SH-SY5Y (cell line): ENCODE measurements at regions not wholly inside any gene's neighbourhood (a gene's known extent, or its start where the extent isn't known, plus 50 kb on each side); places are given as distances from the start of the nearest gene placed in this dataset.
A peak's percentile ranks its signal among the peaks of the same experiment; 100 is the strongest.

Experiments
- GATA2 ChIP-seq: IDR thresholded peaks from 2 replicates; pipeline ENCODE4 v1.6.1; 2011; ENCODE audit warnings: mild to moderate bottlenecking, low read depth, low read length
- GATA3 ChIP-seq: IDR thresholded peaks from 2 replicates; pipeline ENCODE4 v1.6.1; 2011; ENCODE audit warnings: low read depth, mild to moderate bottlenecking, low read length, moderate library complexity

DNA sequence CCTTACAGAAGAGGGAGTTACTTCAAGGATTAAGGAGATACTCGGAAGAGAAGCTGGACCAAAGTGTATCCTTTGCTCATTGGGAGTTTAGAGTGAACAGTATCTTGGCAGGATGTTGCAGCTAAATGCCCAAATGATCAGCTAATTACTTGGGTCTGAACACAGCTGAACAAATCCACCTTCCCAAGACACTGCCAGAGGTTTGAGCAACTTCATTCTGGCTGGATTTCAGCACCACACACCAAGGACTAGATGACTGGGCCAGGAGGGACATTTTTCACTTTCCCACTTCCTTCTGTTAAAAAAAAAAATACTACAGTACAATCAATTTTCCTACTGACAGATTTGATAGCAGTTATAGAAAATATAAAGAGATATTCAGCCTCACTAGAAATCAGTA lies 324.6 kb downstream of the MID1IP1 start:
- TF ChIP-seq GATA3: no peak
- no peak for TF ChIP-seq GATA2

DNA sequence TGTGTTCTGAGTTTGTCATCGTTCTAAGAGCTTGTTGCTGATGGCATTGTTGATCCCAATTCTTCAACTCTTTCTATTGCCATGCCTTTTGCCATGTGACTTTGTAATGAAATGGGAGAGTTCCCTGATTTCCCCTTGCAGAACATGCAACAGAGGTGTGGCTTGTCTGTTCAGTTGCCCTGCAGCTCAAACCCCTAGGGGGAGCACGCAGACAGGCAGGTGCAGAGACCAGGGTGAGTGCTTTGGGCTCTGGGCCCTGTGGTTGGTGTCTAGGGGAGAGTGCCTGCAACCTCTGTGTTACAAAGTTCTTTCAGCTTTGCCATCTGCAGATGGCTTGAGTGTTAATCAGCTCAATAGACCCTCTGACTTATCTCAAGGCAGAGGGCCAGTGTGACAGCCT lies 332.7 kb downstream of the MID1IP1 start:
- no peak for TF ChIP-seq GATA3
- TF ChIP-seq GATA2: no peak

DNA sequence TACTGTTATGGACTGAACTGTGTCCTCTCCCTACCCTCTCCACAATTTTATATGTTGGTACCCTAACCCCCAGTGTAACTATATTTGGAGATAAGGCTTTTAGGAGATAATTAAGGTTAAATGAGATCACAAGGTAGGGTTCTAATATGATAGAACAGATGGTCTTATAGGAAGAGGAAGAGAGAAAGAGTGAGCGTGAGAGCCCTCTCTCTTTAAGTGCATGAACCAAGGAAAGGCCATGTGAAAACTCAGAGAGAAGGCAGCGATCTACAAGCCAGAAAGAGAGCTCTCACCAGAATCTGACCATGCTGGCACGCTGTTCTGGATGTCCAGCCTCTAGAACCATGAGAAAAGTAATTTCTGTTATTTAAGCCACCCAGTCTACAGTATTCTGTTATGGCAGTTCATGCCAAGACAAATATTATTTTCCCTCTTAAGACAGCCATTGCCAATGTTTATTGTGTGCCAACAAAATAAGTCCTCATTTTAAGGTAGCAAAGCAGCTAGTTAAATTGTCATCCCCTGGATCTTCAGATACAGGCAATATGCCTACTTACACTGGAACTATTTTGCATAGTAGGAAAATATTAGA lies 336.2 kb downstream of the MID1IP1 start:
- no peak for TF ChIP-seq GATA2
- TF ChIP-seq GATA3: no peak

DNA sequence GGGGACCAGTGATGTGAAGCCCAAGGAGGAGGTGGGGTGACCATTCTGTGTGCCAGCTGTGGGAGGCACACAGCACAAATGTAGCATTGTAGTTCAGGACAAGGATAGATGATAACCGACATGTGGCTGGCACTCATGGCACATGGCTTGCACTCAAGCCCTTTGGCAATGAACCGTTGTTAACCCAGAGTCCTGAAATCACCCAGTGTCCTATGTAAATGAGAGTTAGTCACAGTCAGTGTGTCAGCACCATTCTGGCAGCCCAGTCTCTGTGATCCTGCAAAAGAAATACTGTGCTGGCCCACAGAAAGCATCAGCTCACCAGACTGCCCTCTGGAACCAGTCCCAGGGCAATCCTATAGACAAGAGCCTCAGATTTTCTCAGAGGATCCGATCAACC lies 339.3 kb downstream of the MID1IP1 start:
- TF ChIP-seq GATA2 (no peak), GATA3 (no peak)

DNA sequence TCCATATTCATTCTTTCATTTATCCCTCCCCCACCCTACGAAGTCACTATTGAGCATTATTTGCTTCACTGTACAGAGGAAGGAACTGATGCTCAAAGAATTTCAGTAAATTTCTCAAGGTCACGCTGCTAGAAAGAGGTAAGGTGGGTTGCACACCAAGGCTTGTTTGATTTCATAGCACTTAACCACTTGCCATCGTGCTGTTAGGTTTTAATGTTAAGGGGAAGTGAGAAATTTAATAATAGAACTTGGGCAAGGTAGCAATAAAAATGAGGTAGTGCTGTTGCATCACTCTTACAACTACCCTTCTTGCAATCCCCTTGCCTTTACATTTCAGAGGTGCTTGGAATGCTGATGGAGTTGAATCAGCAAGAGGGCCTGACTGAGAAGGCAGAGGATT lies 343.1 kb downstream of the MID1IP1 start:
- TF ChIP-seq GATA3 (no peak), GATA2 (no peak)

DNA sequence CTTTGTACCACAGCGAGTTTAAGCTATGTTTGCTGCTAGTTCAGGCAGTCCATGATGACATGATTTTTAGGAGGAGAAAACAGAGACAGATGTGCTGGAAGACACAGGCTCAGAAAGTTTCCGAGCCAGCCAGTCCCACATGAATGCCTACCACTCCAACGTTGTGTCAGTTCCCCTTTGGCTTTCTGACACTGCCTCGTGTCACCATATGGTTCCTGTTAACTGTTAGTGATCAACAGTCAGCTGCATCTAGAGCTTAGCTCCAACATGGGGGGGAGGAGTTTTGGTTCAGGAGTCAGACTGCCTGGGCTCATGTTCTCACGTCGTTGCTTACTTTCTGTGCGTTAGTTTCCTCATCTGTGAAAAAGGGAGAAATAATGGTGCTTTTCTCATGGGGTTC lies 343.7 kb downstream of the MID1IP1 start:
- TF ChIP-seq GATA3 (no peak), GATA2 (no peak)

GRCh38 chrX:39145859-39146258 lies 344.6 kb downstream of the MID1IP1 start:
- TF ChIP-seq GATA3: no peak

- no peak for TF ChIP-seq GATA3
- no peak for TF ChIP-seq GATA2
Observed at GRCh38 chrX:39149761-39150160, 348.5 kb downstream of the MID1IP1 start.

- no peak for TF ChIP-seq GATA3
- no peak for TF ChIP-seq GATA2
Observed at GRCh38 chrX:39150220-39150619, 349.0 kb downstream of the MID1IP1 start.

- TF ChIP-seq GATA3: no peak
- no peak for TF ChIP-seq GATA2
Observed at GRCh38 chrX:39150621-39151020, 349.4 kb downstream of the MID1IP1 start.

GRCh38 chrX:39152106-39152649 lies 350.9 kb downstream of the MID1IP1 start:
- TF ChIP-seq GATA3 (peak; percentile 83), GATA2 (peak; percentile 94)

DNA sequence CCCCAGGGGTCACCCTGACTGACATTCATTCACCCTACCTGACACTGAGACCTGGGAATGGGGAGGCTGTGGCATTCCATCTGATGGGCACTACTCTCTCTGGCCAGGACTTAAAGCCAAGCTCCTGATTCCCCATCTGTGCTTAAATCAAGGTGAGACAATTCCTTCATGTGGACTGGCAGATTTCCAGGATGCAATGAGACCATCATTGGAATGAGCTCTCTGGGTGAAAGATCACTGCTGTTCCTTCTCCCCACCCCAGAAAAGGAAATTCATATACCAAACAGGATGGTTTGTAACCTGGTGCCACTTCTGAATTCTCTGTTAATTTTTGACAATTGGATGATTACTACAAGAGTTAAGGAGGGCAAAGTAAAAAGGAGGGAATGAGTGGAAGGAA lies 354.8 kb downstream of the MID1IP1 start:
- TF ChIP-seq GATA2: no peak
- no peak for TF ChIP-seq GATA3

GRCh38 chrX:39157006-39157405 lies 355.7 kb downstream of the MID1IP1 start:
- no peak for TF ChIP-seq GATA2
- TF ChIP-seq GATA3: no peak

DNA sequence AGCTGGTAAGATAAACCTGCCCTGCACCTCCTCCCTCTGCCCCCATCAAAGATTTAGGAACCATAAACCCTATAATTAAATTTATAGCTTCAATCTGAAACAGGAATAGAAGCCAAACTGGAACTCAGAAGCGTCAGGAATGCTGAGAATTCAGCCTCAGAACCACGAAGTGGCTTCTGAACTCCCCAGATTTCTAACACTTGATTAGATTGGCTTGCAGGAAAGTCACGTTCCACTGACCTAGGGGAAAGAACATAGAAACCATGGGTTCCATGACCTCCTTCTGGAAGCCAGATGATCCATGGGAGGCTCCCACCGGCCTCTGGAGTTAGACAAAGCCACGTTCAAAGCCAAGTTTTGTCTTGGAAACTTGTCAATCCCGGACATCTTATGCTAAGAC lies 356.5 kb downstream of the MID1IP1 start:
- no peak for TF ChIP-seq GATA2
- no peak for TF ChIP-seq GATA3

GRCh38 chrX:39158801-39159657 lies 357.8 kb downstream of the MID1IP1 start:
- peak; percentile 66 for TF ChIP-seq GATA3
- TF ChIP-seq GATA2: peak; percentile 84
